Brain microvascular endothelial cell (primary cell): ENCODE measurements at regions not wholly inside any gene's neighbourhood (a gene's known extent, or its start where the extent isn't known, plus 50 kb on each side); places are given as distances from the start of the nearest gene placed in this dataset.

Experiments
- DNase-seq: peaks from one replicate; pipeline ENCODE4 v3.0.0-alpha.2; 2020
- H3K27ac ChIP-seq: fragments of 250-450 bp; sonication (Bioruptor Pico); 2 replicates; pipeline ENCODE4 v1.5.1; 2020; ENCODE audit warnings: mild to moderate bottlenecking, moderate library complexity
- H3K27me3 ChIP-seq: fragments of 250-450 bp; sonication (Bioruptor Pico); replicated peaks from 2 replicates; pipeline ENCODE4 v1.5.1; 2020; ENCODE audit warnings: mild to moderate bottlenecking
- H3K36me3 ChIP-seq: fragments of 250-450 bp; sonication (Bioruptor Pico); replicated peaks from 2 replicates; pipeline ENCODE4 v1.5.1; 2020; ENCODE audit warnings: mild to moderate bottlenecking
- H3K4me3 ChIP-seq: 2 replicates; pipeline ENCODE4 v1.5.1; 2011; ENCODE audit warnings: low read depth, mild to moderate bottlenecking, control low read depth, low read length, moderate library complexity
- CTCF ChIP-seq: IDR thresholded peaks from 2 replicates; pipeline ENCODE4 v1.5.1; 2011; ENCODE audit warnings: low read depth, mild to moderate bottlenecking, moderate library complexity, low read length, control low read depth, inconsistent platforms; ENCODE audit errors: missing control alignments
- in situ Hi-C: cut with HindIII; loops from 2 replicates; pipeline ENCODE4 v1.10.0; 2017; ENCODE audit warnings: low sequenced_read_pairs, low pct_ligation_motif_present

GRCh38 chr2:156057647-156058046 is 274.9 kb downstream of the NR4A2 start:
- Histone ChIP-seq H3K27me3 (no peaks in the 10 kb centered on the region), H3K27ac (no peak overlapping the region), H3K36me3 (no peaks in the 10 kb centered on the region), H3K4me3 (no peak overlapping the region)
- in situ Hi-C loops: no loop called here
- no peak for TF ChIP-seq CTCF
- DNase-seq: no peak

GRCh38 chr2:156054983-156055382 is 277.5 kb downstream of the NR4A2 start:
- H3K27ac ChIP-seq: no peak overlapping the region
- in situ Hi-C loops: no loop called here
- TF ChIP-seq CTCF: no peak
- H3K27me3 ChIP-seq: no peaks in the 10 kb centered on the region
- DNase-seq: no peak
- no peaks in the 10 kb centered on the region for H3K36me3 ChIP-seq
- H3K4me3 ChIP-seq: no peak overlapping the region

- no peak for DNase-seq
- Histone ChIP-seq H3K27ac (no peak overlapping the region), H3K4me3 (no peak overlapping the region), H3K27me3 (no peaks in the 10 kb centered on the region), H3K36me3 (no peaks in the 10 kb centered on the region)
- TF ChIP-seq CTCF: no peak
- in situ Hi-C loops: no loop called here
These were observed 285.6 kb downstream of the NR4A2 start for GRCh38 chr2:156046900-156047299.

- Histone ChIP-seq H3K27ac (no peak overlapping the region), H3K27me3 (no peaks in the 10 kb centered on the region), H3K36me3 (no peaks in the 10 kb centered on the region), H3K4me3 (no peak overlapping the region)
- in situ Hi-C loops: no loop called here
- no peak for TF ChIP-seq CTCF
- no peak for DNase-seq
These were observed 289.6 kb downstream of the NR4A2 start for GRCh38 chr2:156042895-156043294.

GRCh38 chr2:156038021-156038420 is 294.5 kb downstream of the NR4A2 start:
- no peak for TF ChIP-seq CTCF
- in situ Hi-C loops: no loop called here
- no peak overlapping the region for H3K4me3 ChIP-seq
- DNase-seq: no peak
- H3K27ac ChIP-seq: no peak overlapping the region
- no peaks in the 10 kb centered on the region for H3K36me3 ChIP-seq
- no peaks in the 10 kb centered on the region for H3K27me3 ChIP-seq

GRCh38 chr2:156037482-156037881 is 295.0 kb downstream of the NR4A2 start:
- no peak for TF ChIP-seq CTCF
- no peaks in the 10 kb centered on the region for H3K27me3 ChIP-seq
- H3K4me3 ChIP-seq: no peak overlapping the region
- no peaks in the 10 kb centered on the region for H3K36me3 ChIP-seq
- H3K27ac ChIP-seq: no peak overlapping the region
- in situ Hi-C loops: no loop called here
- no peak for DNase-seq
